Sigmoid colon (tissue), 6 donors: ENCODE measurements at regions not wholly inside any gene's neighbourhood (a gene's known extent, or its start where the extent isn't known, plus 50 kb on each side); places are given as distances from the start of the nearest gene placed in this dataset.

ENCODE experiments used
- DNase-seq: peaks from one replicate; pipeline ENCODE4 v3.0.0-alpha.2; 2019
- H3K27ac ChIP-seq, 4 donors: fragments of 200-600 bp; sonication (generic); one replicate each; pipeline ENCODE4 v1.5.1; 2016 to 2019; ENCODE audit warnings: mild to moderate bottlenecking in 1 of 4
- H3K27me3 ChIP-seq, 3 donors: fragments of 200-600 bp; sonication (generic); one replicate each; pipeline ENCODE4 v1.5.1; 2019; ENCODE audit warnings: mild to moderate bottlenecking in 1 of 3
- H3K36me3 ChIP-seq, 4 donors: fragments of 200-600 bp; sonication (generic); one replicate each; pipeline ENCODE4 v1.5.1; 2016 to 2019
- H3K4me1 ChIP-seq, 4 donors: fragments of 200-600 bp; sonication (generic); one replicate each; pipeline ENCODE4 v1.5.1; 2017 to 2019
- H3K4me3 ChIP-seq, 4 donors: fragments of 200-600 bp; sonication (generic); one replicate each; pipeline ENCODE4 v1.5.1; 2017 to 2019; ENCODE audit warnings: mild to moderate bottlenecking in 2 of 4, moderate library complexity in 1 of 4
- H3K9me3 ChIP-seq, 4 donors: fragments of 200-600 bp in 3 of 4; sonication (generic) in 3 of 4; one replicate each; pipeline versions ENCODE4 v1.5.1 to v1.6.1; 2013 to 2019
- EP300 ChIP-seq, 4 donors: sonication (generic); formaldehyde crosslinking; IDR thresholded peaks; one replicate each; pipeline ENCODE4 v1.6.1; 2017; ENCODE audit warnings: antibody characterized with exemption in 4 of 4
- POLR2A ChIP-seq, 2 donors: fragments of 450-650 bp; IDR thresholded peaks; one replicate each; pipeline ENCODE4 v1.6.1; 2016; ENCODE audit warnings: antibody characterized with exemption in 2 of 2, mild to moderate bottlenecking in 2 of 2, moderate library complexity in 2 of 2
- POLR2AphosphoS5 ChIP-seq, 4 donors: sonication (generic); formaldehyde crosslinking; IDR thresholded peaks; one replicate each; pipeline ENCODE4 v1.6.1; 2017; ENCODE audit warnings: antibody characterized with exemption in 4 of 4
- WGBS, 2 donors: extraction: QIAGEN DNeasy Blood & Tissue Kit; methylation state at CpG; one replicate each; pipeline ENCODE4 v1.1.7; 2013; 5-methylcytosine and 5-hydroxymethylcytosine counted together
- intact Hi-C: fragments of 100-400 bp; cut with DNase I; formaldehyde crosslinking; loops from one replicate; pipeline ENCODE4 v1.15.1; 2023
- TF ChIP-seq, protein P1 (sequence below), 4 experiments: fragments of 450-650 bp in 3 of 4; fragments of 200-600 bp in 1 of 4; IDR thresholded peaks; one replicate each; pipeline ENCODE4 v1.5.1; 2016 to 2019; ENCODE audit warnings: antibody characterized with exemption in 4 of 4, mild to moderate bottlenecking in 3 of 4, moderate library complexity in 2 of 4
- donor health status: healthy with polysubstance abuse.
- donor health status: healthy.

DNA sequence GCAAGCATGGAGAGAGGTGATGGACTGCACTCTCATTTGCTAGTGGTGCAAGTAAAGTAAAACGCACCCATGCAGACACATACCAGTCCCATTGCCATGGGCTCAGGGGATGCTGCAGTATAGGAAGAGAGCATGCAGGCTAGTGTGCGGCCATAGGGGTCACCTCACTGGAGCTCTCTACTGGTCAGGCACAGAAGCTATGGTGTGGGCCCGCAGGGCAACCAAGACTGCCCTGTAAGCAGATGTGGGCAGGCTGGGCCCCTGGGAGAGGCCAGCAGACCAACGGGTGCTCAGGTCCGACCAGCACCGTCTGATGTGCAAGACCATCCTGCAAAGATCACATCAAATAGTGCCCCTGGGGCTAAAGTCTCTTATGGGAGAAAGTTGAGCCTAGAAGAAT is 290.7 kb downstream of the HTR1B start:
- H3K36me3 ChIP-seq: no peaks in the 10 kb centered on the region
- H3K27ac ChIP-seq: no peak overlapping the region
- H3K9me3 ChIP-seq: peaks cover 0 to 4% (median 0%) of the 10 kb centered on the region in 4 donors
- intact Hi-C loops: no loop called here
- 89 to 93% methylated on average over 6 of the region's 6 CpGs for WGBS, 2 donors
- no peaks in the 10 kb centered on the region for H3K27me3 ChIP-seq
- no peak overlapping the region for H3K4me3 ChIP-seq
- DNase-seq: no peak
- H3K4me1 ChIP-seq: no peaks in the 10 kb centered on the region
- TF ChIP-seq, protein P1, sequence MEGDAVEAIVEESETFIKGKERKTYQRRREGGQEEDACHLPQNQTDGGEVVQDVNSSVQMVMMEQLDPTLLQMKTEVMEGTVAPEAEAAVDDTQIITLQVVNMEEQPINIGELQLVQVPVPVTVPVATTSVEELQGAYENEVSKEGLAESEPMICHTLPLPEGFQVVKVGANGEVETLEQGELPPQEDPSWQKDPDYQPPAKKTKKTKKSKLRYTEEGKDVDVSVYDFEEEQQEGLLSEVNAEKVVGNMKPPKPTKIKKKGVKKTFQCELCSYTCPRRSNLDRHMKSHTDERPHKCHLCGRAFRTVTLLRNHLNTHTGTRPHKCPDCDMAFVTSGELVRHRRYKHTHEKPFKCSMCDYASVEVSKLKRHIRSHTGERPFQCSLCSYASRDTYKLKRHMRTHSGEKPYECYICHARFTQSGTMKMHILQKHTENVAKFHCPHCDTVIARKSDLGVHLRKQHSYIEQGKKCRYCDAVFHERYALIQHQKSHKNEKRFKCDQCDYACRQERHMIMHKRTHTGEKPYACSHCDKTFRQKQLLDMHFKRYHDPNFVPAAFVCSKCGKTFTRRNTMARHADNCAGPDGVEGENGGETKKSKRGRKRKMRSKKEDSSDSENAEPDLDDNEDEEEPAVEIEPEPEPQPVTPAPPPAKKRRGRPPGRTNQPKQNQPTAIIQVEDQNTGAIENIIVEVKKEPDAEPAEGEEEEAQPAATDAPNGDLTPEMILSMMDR (IDR thresholded peaks at IDR 0.05): no peak
- TF ChIP-seq EP300 (IDR thresholded peaks at IDR 0.05) (no peak), POLR2AphosphoS5 (IDR thresholded peaks at IDR 0.05) (no peak), POLR2A (IDR thresholded peaks at IDR 0.05) (no peak)

DNA sequence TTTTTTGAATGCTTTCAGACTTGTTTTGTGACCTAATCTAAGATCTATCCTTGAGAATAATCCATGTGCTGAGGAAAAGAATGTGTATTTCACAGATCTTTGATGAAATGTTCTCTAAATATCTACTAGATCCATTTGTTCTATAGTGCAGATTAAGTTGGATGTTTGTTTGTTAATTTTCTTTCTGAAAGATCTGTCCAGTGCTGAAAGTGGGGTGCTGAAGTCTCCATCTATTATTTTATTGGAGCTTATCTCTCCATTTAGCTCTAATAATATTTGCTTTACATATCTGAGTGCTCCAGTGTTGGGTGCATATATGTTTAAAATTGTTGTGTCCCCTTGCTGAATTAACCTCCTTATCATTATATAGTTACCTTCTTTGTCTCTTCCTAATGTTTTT is 303.6 kb downstream of the HTR1B start:
- Histone ChIP-seq H3K27ac (no peak overlapping the region), H3K9me3 (no peaks in the 10 kb centered on the region), H3K36me3 (no peaks in the 10 kb centered on the region), H3K4me1 (no peaks in the 10 kb centered on the region), H3K4me3 (no peak overlapping the region), H3K27me3 (no peaks in the 10 kb centered on the region)
- TF ChIP-seq EP300 (IDR thresholded peaks at IDR 0.05): no peak
- no peak for DNase-seq
- intact Hi-C loops: no loop called here

DNA sequence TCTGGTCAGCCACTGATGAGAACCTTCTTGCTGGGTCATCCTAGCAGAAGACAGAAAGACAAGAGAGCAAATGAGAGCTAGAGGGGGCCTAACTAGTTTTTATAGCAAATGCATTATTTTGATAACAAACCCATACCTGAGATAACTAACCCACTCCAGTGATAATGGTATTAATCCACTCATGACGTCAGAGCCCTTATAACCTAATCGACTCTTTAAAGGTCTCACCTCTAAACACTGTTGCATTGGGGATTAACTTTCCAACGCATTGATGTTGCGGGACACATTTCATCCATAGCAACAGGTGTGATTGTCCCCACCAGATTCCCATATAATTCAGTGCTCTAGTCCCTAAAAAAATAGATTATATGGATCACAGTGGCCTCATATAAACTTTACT is 312.1 kb downstream of the HTR1B start:
- intact Hi-C loops: no loop called here
- TF ChIP-seq EP300 (IDR thresholded peaks at IDR 0.05) (no peak), POLR2A (IDR thresholded peaks at IDR 0.05) (no peak)
- TF ChIP-seq, protein P1 (IDR thresholded peaks at IDR 0.05): no peak
- H3K4me1 ChIP-seq: no peaks in the 10 kb centered on the region
- H3K4me3 ChIP-seq: no peak overlapping the region
- DNase-seq: no peak
- 69 to 72% methylated on average over 4 of the region's 4 CpGs for WGBS, 2 donors
- no peaks in the 10 kb centered on the region for H3K27me3 ChIP-seq
- H3K9me3 ChIP-seq: no peaks in the 10 kb centered on the region
- H3K36me3 ChIP-seq: no peaks in the 10 kb centered on the region
- no peak overlapping the region for H3K27ac ChIP-seq

DNA sequence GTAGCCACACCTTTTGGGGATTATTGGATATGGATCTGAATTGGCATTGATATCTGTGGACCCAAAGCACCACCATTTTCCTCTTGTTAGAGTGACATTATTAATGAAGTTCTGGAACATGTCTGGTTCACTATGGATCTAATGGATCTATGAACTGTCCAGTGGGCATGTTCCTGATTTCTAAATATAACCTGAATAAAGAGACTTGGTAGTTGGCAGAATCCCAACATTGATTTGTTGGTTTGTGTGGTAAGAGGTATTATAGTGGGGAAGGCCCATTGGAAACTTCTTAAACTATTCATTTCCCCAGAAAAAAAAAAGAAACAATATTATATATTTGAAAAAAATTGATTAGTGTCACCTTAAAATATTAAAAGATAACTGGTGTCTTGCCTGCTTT is 312.6 kb downstream of the HTR1B start:
- intact Hi-C loops: no loop called here
- Histone ChIP-seq H3K4me3 (no peak overlapping the region), H3K4me1 (no peaks in the 10 kb centered on the region), H3K27ac (no peak overlapping the region), H3K9me3 (no peaks in the 10 kb centered on the region), H3K36me3 (no peaks in the 10 kb centered on the region), H3K27me3 (no peaks in the 10 kb centered on the region)
- DNase-seq: no peak
- TF ChIP-seq POLR2A (IDR thresholded peaks at IDR 0.05): no peak
- no peak for TF ChIP-seq POLR2AphosphoS5 (IDR thresholded peaks at IDR 0.05)

DNA sequence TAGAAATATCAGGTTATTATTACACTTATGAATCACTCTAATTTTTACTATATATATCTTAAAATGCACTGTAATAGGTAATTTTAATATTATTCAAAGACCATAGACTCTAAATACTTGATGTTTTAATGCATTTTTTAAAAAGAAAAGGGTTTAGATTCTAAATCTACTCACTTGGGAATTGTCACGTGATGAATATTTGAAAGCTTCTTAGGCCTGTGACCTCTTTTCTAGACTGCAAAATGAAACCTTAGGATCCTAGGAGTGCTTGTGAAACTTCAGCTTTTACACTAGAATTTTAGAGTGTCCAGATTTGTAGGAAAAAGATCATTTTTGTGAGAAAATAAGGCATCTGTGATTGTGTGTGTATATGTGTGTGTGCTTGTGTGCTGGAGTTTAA is 318.0 kb downstream of the HTR1B start:
- TF ChIP-seq POLR2AphosphoS5 (IDR thresholded peaks at IDR 0.05) (no peak), EP300 (IDR thresholded peaks at IDR 0.05) (no peak), POLR2A (IDR thresholded peaks at IDR 0.05) (no peak)
- TF ChIP-seq, protein P1 (IDR thresholded peaks at IDR 0.05): no peak
- WGBS, 2 donors: 85 to 87% methylated on average over 1 of the region's 1 CpG
- Histone ChIP-seq H3K9me3 (no peaks in the 10 kb centered on the region), H3K27me3 (no peaks in the 10 kb centered on the region), H3K4me3 (no peak overlapping the region), H3K36me3 (no peaks in the 10 kb centered on the region), H3K27ac (no peak overlapping the region), H3K4me1 (no peaks in the 10 kb centered on the region)
- intact Hi-C loops: no loop called here
- DNase-seq: no peak

DNA sequence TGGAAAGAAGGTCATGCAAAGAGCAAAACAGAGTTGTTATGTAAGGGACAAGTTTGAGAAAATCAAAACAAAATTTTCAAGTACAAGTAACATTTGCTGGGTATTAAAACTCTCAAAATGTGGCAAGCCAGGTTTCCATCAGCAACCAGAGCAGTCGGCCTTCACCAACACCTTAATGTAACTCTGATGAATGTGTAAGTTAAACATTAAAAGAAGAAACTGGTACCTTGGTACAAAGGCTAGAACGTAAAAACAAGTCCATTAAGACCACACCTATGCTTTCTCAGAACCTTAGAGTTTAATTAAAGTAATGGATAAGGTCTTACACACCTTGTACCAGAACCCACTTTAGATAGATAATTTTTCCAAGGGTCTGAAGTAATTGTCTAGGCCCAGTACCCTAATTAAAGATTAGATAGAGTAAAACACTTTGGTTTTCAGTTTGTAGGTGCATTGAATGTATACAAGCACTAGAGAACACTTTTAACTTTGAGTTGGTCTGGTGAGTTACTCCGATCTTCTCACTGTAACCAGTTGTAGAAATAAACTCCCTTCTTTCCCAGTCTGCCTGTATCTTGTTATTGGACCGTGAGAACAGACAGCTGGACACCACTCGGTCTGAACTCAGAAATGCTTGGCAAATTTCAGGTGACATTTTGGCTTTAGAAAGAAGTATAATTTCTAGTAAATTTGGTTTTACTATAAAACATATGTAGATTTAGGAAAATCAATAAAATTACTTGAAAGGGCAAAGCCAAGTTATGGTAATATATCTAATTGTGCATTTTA is 319.4 kb downstream of the HTR1B start:
- no peaks in the 10 kb centered on the region for H3K9me3 ChIP-seq
- no peak overlapping the region for H3K4me3 ChIP-seq
- no peaks in the 10 kb centered on the region for H3K27me3 ChIP-seq
- H3K27ac ChIP-seq: no peak overlapping the region
- no peaks in the 10 kb centered on the region for H3K4me1 ChIP-seq
- WGBS, 2 donors: 48 to 75% methylated on average over 5 of the region's 5 CpGs
- intact Hi-C loops: no loop called here
- H3K36me3 ChIP-seq: no peaks in the 10 kb centered on the region
- DNase-seq: no peak
- TF ChIP-seq EP300 (IDR thresholded peaks at IDR 0.05) (no peak), POLR2AphosphoS5 (IDR thresholded peaks at IDR 0.05) (no peak), POLR2A (IDR thresholded peaks at IDR 0.05) (no peak)
- TF ChIP-seq, protein P1 (IDR thresholded peaks at IDR 0.05): no peak
